G401 (cell line): ENCODE measurements at regions not wholly inside any gene's neighbourhood (a gene's known extent, or its start where the extent isn't known, plus 50 kb on each side); places are given as distances from the start of the nearest gene placed in this dataset.

Source experiments
- DNase-seq: peaks from one replicate; pipeline ENCODE4 v3.0.0-alpha.2; 2015; ENCODE audit warnings: low spot score
- in situ Hi-C: cut with HindIII; loops from 2 replicates; pipeline ENCODE4 v1.10.0; 2016; ENCODE audit warnings: low sequenced_read_pairs, mixed read lengths

DNA sequence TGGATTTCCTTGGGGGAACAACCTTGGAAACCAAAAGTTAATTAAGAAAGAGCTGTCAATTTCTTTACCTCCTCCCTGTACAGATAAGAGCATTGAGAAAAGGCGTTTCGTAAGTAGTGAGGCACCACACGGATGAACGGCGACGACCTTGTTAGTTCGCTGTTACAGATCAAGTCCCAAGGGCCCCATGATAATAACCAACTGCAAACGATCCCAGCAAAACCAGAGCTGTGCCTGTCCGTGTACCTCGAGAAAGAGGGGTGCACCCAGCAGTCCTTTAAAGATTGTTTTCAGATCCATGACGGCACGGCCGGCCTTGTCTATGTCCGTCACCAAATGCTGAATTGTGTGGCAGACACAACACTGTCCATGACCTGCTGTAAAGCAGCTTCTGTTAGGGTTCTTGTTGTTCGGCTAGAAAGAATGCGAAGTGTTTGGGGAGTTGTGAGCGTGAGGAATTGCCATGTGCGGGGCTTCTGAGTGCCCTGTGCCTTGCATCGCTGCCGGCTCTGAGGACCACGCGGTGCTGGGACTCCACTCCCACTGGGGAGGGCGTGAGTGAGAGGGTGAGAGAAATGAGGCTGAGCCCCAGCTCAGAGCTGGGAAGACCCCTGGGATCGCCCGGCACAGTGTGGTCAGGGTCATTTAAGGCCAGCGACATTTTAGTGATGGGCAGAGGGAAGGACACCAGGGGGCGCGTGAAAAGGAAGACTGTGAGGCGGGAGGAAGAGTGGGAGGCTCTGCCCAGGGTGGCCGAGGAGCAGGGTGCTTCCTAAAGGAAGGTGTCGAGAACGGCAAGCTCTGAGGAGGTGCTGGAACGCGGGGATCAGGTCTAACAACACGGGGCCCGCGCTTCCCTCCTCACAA is 136.8 kb upstream of the RPS6KA2 start:
- DNase-seq, result no peak
- in situ Hi-C loops, result no loop called here

DNA sequence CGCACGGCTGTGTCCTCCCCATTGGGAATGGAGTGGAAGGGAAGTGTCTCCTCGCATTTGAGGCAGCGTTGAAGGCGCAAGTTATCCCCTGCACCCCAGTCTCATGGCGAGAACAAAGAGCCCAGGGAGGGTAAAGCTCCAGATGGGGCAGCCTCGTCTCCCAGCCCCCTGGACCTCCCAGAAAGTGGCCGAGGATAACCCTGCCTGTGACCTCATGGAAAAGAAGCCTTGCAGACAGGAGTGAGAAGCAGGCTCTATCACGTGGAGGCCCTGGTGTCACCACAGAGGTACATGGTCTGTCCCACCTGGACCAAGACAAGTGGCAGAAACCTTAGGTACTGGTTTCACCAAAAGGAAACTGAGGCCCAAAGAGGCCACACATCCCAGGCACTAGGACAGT is 134.8 kb upstream of the RPS6KA2 start:
- DNase-seq, result no peak
- in situ Hi-C loops, result no loop called here

DNA sequence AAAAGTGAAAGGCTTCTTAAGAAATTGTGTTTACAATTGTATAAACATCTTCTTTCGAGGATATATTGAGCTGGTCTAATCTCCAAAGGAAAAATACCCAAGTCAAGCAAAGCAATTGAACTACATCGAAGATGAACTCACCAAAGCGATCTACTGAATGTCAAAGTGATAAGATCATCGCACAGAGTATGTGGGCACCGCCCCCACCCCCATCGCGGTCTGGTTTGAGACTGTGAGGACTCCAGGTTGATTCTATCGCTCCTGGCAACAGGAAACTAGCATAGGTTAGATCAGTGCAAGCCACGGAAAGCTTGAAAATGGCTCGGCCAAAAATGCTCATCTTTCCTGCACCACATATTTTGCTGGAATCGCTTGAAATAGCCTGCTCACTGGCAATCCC is 133.2 kb upstream of the RPS6KA2 start:
- DNase-seq, result no peak
- in situ Hi-C loops, result no loop called here

DNA sequence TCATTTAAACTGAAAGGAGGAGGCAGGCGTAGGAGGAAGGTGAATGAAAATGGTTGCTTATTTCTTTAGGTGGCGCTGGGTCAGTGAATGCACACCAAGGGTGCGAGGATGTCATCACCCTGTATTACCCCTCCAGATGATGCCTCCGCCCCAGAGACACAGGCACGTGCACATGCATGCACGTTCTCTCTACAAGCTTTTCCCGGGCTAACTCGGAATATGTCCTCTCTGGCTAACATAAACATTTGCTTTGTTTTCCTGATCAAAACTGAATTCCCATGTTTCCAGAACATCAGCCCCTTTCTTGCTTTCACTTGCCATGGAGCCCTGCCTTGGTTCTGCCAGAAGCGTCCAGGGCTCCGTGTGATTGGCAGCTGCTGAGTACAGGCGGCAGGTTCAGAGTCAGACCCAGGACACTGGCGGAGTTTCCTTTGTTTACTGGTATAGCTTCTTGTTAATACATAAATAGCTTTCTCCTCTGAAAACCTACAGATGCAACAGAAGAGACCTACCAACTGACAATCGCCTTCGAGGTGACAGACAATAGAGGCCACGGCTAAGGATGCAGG is 131.2 kb upstream of the RPS6KA2 start:
- no peak for DNase-seq
- in situ Hi-C loops, result no loop called here

DNA sequence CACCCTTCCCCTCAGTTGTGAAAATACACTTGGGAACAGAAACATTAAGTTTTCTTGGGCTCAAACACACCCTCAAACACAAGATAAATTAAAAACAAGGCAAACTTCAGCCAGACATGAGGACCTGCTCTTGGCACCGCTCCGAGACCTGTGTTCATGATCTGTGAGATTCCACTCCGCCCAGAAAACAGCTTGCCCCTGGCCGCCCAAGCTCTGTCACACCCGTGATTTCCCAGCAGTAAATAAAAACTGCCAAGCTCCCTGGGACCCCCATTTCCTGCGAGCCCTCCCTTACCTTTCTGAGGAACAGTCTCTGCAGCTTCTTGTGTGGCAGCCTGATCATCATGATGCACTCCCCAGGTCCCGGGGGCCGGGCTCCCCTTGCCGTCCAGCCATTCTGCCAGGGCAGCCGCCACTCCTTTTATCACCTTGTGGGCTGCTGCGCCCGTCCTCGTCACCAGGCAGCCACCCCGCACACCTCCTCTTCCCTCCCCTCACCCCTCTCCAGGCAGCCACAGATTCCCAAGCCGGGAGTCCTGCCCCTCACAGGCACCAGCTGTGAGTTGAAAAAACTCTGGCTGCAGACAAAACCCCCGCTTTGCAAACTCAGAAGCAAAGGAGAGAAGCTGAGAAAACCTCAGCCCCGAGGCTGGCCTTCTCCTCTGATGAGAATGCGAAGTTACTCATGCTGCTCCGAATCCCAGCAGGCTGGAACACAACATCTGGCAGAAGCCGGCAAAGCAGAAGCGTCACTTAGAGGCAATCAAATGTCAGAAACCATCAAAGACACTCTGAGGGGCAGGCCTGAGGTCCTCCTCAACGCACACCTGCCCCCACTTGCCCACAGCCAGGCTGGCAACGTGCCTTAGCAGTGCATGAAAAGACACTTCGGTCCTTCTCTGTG is 130.4 kb upstream of the RPS6KA2 start:
- in situ Hi-C loops, result no loop called here
- no peak for DNase-seq

DNA sequence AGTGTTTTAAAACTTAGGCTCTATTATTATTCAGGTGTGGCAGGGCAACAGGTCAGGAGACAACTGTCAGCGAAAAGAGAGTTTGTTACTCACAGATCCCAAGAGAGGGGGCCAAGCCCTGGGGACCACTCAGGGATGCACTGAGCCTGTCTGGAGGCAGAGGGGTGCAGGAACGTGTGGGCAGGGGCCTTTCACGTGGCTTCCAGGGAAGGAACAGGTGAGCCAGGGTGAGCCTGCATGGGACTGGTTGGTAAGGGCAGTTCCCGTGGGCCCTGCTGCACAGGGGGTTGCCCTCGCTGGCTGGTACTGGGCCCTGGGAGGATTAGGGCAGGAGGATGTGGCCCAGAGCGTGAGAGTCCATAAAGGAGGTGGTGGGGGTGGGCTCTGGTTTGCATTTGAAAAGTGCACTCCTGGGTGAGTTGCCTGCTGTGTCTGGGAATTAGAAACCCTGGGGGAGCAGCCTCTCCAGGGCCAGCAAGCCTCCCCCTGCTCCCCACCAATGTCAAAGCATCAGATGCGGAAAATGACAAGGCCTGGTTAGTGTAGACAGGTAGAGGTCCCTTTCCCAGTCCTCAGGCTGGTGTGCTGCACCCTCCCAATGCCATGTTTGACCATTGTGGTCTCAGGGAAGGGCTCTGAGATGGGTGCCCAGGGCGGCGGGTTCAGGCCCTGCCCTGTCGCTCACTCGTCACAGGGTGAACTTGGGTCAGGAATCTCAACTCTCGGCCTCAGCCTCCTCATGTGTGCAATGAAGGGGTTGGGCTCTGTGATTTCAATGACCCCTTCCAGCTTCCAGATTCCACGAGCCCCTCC is 127.4 kb upstream of the RPS6KA2 start:
- in situ Hi-C loops, result no loop called here
- DNase-seq, result no peak

DNA sequence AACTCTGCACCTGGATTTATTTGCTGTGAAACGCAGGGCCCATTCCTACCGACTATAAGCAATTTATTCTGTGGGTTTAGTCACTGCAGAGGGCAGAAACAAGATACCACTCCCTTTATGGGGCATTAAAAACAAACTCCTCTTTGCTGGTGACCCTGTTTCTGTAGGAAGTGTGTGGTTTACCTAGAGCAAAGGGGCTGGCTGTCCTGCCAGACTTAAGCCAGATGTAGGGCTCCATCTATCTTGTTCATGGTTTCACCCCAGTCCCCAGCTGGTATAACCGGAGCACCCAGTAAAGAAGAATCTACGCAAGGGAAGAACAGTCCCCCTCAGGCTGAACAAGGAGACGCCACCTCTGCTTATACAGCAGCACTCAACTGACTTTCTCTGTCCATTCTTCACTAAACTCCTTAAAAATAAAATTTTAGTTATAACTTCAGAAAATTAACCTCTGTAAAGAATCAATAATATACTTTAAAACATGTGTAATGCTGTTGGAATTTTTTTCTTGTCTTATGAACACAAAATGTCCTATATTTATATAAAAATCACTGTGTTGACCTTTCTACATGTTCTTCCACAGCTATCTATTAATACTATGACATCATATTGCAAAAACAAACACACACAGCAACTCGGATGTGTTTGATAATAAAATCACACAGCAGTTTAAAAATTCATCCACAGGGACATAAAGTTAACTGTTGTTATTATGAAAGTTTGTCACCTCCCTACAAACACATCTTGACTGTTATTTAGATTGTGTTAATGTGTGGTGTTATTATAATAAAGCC is 126.1 kb upstream of the RPS6KA2 start:
- no peak for DNase-seq
- in situ Hi-C loops, result no loop called here

DNA sequence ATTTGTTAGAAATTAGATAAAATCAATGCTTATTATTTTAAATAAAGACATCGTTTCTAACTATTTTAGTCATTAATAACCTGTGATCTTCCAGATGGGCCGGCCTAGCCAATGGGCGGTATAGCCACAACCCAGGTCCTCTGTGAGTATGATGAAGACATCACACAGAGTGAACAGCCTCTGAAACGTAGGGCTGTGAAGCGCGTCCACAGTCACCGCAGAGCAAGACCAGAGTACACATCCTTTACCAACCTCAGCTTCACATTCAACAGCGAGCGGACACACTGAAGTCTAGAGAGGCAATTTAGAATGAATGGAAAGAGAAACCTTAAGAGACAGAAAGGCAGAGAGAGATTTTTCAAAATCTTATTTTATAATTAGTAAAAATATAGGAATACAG is 125.0 kb upstream of the RPS6KA2 start:
- DNase-seq, result no peak
- in situ Hi-C loops, result no loop called here

DNA sequence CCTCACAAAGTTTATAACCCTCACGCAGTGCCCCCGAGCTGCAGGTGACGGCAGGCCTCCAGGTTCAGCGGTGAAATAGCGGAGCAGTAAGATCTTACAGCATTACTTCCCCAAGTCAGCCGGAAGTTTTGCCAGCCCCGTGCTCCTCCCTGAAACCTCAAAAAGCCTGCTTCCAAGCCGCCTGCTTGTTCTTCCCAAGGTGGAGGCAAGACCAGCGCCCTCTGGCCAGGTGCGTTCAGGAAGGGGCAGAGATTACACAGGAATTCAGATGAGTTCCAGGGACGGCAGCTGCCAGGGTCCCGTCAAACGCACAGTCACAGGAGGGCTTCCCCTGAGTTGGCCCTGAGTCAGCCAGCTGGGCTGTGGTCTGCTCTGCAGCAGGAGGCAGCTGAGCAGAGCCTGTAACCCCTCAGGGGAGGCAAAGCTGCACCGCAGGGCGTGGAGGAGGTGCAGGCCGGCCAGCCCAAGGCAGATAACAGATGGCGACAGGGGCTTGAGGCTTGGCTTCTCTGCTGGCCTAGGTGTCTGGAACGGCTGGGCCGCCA is 124.1 kb upstream of the RPS6KA2 start:
- in situ Hi-C loops, result no loop called here
- DNase-seq, result no peak

DNA sequence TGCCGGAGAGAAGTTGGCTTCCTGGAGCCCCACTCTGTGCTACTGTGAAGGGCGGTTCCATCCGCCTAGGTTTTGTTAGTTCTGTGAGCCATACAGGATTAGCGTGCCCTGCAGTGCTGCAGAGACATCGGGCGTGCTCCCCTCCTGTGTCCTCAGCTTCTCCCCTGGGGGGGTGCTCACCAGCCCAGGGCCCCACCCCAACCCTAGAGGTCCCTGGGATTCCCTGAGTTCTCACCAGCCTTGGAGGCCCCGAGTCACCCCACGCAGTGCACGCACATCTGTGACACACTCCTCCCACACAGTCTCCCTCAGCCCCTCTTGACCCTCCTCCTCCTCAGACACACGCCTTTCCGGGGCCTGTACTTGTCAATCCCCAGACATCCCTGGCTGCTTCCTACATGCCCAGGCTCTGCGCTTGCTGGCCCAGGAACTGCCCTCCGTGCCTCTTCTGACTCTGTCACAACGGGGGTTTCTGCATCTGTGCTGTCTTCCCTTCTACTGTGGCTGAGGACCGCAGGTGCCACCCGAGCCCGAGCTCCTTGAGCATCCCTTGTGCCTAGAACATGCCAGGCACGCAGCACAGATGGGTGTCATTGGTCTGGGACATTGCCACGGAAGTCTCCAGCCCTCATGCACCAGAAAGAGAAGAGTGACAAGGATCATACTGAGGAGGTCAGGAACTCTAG is 123.2 kb upstream of the RPS6KA2 start:
- in situ Hi-C loops, result no loop called here
- no peak for DNase-seq

DNA sequence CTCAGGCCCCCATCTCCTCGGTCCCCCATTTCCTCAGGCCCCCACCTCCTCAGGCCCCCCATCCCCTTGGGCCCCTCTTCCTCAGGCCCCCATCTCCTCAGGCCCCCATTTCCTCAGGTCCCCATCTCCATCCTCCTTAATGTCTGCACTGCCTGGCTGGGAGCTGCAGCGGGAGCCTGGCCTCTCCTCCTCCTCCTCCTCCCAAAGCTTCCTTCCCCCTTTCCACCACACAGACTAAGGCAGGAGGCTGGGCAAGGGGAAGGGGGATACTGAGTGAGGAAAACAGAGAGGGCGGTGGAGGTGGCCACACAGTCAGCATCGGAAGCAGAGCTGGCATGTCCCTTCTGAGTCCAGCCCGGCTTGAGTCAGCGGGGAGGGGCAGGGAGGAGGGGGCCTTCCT is 122.6 kb upstream of the RPS6KA2 start:
- DNase-seq, result no peak
- in situ Hi-C loops, result no loop called here

DNA sequence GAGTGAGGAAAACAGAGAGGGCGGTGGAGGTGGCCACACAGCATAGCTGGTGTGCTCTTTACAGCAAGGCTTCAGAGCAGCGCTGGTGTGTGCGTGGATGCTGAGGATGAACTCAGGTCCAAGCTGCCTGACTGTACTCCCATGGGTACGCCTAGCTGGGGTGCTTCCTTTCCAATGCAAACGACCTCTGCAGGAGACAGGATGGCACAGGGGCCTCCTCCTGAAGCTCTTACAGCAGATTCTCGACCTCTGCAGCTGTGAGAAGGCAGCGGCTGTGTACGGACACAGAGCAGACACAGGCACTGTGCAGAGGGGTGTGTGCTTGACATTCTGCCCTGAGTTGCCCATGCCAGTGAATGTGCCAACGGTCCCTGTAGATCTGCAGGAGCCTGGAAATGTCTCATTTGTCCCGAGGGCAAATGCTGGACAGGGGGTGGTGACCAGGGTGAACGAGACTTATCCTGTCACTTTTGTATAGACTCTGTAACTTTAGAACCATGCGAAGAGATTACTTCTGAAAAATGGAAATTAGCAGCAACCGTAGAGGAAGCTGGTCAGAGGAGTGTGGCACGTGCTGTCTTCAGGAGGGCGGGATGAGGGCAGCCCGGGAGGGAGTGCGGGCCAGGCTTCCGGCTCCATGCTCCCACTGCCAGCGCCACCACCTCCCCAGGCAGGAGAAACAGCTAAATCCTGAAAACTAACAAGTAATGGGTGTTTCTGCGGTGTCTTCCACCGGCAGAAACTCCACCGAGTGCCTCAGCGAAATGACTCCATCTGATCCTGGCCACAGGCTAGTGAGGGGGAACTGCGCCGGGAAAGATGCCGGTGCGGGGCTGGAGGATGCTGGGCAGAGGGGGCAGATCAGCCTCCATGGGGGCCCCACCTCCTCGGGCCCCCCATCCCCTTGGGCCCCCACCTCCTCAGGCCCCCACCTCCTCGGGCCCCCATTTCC is 120.9 kb upstream of the RPS6KA2 start:
- in situ Hi-C loops, result no loop called here

DNA sequence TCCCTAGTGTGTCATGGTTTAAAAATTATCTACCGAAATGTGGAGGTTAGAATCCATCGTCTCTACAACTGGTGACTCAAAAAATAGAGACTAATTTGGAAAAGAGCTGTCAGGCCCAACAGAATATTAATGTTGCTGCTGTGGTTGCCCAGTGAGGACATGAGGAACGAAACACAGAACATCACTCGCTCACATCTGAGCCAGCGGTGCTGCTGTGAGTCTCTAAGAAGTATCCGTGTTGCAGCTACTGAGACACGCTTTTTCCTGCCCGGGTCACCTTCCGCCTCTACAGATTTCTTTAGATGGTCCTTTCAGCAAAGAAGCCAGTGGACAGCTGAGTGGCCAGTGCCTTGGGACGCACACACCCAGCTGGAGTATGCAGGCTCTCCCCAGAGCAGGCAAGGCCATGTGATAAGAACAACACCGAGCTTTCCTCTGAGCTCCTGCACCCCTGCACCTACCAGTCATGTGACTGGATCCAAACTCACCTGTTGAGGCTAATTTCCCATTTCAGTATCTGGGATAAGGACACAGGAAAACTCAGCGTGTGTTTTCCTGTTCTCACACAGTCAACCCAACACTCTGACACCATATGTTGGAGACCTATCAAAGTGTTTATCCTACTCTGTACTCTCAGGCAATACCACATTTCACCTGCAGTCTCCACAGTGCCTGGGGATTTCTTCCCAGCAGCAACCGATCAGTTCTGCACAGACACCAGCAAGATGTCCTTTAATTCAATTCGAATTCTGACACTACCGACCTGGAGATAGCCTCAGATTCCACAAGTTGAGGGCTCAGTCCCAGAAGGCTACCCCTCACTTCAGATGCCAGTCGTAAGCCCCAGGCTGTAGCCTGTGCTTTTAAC is 119.0 kb upstream of the RPS6KA2 start:
- in situ Hi-C loops, result no loop called here
- no peak for DNase-seq

More for the DNA sequence above, 120.9 kb upstream of the RPS6KA2 start:
- DNase-seq, result no peak

DNA sequence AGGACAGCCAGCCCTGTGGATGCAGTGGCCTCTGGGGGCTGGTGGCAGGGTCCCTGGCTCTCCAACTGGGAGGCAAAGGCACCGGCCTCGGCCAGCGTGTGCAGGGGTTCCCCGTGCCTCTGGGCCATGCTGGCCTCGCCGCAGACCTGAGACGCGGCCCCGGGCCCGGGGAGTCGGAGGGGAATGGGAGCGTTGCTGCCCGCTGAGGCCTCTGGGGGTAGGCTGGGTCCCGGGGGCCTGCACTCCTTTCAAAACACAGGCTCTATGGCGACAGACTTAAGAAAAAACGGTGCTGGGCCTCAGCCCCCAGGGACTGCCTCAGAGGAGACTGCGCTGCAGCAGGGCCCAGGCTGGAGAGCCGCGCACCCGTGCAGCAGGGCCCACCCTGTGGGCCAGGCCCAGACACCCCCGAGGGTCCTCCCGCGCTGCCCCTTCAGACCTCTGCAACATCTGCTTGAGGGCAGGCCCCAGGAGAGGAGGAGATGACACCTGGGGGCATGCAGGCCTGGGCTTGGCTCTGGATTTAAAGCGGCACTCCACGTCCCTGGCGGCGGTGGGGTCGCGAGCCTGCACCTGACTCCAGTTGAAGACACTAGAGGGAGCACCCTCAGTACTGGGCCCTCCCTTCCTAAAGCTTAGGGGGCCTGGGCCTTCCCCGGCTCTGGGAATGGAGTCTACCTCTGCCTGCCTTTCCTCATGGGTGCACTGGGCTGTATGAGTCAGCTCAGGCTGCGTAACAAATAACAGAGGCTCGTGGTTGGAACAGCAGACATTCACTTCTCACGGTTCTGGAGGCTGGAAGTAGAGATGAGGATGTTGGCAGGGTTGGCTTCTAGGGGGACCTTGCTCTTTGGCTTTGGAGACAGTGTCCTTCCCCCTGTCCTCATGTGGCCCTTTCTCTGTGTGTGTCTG is 117.4 kb upstream of the RPS6KA2 start:
- no peak for DNase-seq

More for the DNA sequence above, 117.4 kb upstream of the RPS6KA2 start:
- in situ Hi-C loops, result no loop called here
